Liver (tissue), 8 donors: ENCODE measurements at regions not wholly inside any gene's neighbourhood (a gene's known extent, or its start where the extent isn't known, plus 50 kb on each side); places are given as distances from the start of the nearest gene placed in this dataset.

Experiments used
- DNase-seq: peaks from one replicate; pipeline ENCODE4 v3.0.0-alpha.2; 2017; ENCODE audit warnings: low spot score
- H3K27ac ChIP-seq, 2 donors: one replicate each; pipeline ENCODE4 v1.7.0; 2013; ENCODE audit warnings: inconsistent platforms in 2 of 2, low read length in 2 of 2, control low read depth in 1 of 2, low read depth in 1 of 2, mild to moderate bottlenecking in 1 of 2
- H3K27me3 ChIP-seq, 4 donors: one replicate each; pipeline versions ENCODE4 v1.6.1 to v1.7.0; 2013; ENCODE audit warnings: low read length in 3 of 4, inconsistent platforms in 1 of 4, mild to moderate bottlenecking in 1 of 4, moderate library complexity in 1 of 4; ENCODE audit not compliant: control insufficient read depth in 4 of 4, insufficient read depth in 4 of 4
- H3K36me3 ChIP-seq, 4 donors: one replicate each; pipeline versions ENCODE4 v1.6.1 to v1.7.0; 2013; ENCODE audit warnings: low read length in 3 of 4, mild to moderate bottlenecking in 3 of 4, low read depth in 1 of 4, moderate library complexity in 1 of 4; ENCODE audit not compliant: control insufficient read depth in 4 of 4, insufficient read depth in 3 of 4
- H3K4me1 ChIP-seq, 4 donors: one replicate each; pipeline versions ENCODE4 v1.6.1 to v1.7.0; 2013; ENCODE audit warnings: low read length in 3 of 4, mild to moderate bottlenecking in 3 of 4, moderate library complexity in 1 of 4; ENCODE audit not compliant: control insufficient read depth in 4 of 4, insufficient read depth in 4 of 4
- H3K4me3 ChIP-seq, 3 donors: one replicate each; pipeline versions ENCODE4 v1.6.1 to v1.7.0; 2013; ENCODE audit warnings: low read length in 3 of 3, control low read depth in 1 of 3, low read depth in 1 of 3, mild to moderate bottlenecking in 1 of 3
- H3K9ac ChIP-seq, 2 donors: one replicate each; pipeline ENCODE4 v1.7.0; 2013; ENCODE audit warnings: low read length in 2 of 2, mild to moderate bottlenecking in 2 of 2, moderate library complexity in 2 of 2, control low read depth in 1 of 2, low read depth in 1 of 2
- H3K9me3 ChIP-seq, 4 donors: one replicate each; pipeline versions ENCODE4 v1.6.1 to v1.7.0; 2013; ENCODE audit warnings: low read length in 3 of 4; ENCODE audit not compliant: control insufficient read depth in 4 of 4
- FOXA1 ChIP-seq: IDR thresholded peaks from 2 replicates; pipeline ENCODE4 v1.6.1; 2016; ENCODE audit warnings: antibody characterized with exemption
- FOXA2 ChIP-seq: IDR thresholded peaks from 2 replicates; pipeline ENCODE4 v1.6.1; 2016; ENCODE audit warnings: antibody characterized with exemption
- HNF4A ChIP-seq, 2 donors: conservative IDR thresholded peaks; 2 replicates each; pipeline ENCODE4 v1.6.1; 2016; ENCODE audit warnings: antibody characterized with exemption in 2 of 2, mild to moderate bottlenecking in 2 of 2
- HNF4G ChIP-seq: IDR thresholded peaks from 2 replicates; pipeline ENCODE4 v1.6.1; 2016; ENCODE audit warnings: antibody characterized with exemption
- JUND ChIP-seq, 2 donors: IDR thresholded peaks; 2 replicates each; pipeline ENCODE4 v1.6.1; 2016; ENCODE audit warnings: antibody characterized with exemption in 2 of 2
- RAD21 ChIP-seq, 2 donors: IDR thresholded peaks; 2 replicates each; pipeline ENCODE4 v1.6.1; 2016; ENCODE audit warnings: antibody characterized with exemption in 2 of 2, mild to moderate bottlenecking in 2 of 2
- RXRA ChIP-seq, 2 donors: IDR thresholded peaks; 2 replicates each; pipeline ENCODE4 v1.6.1; 2017 to 2018; ENCODE audit warnings: antibody characterized with exemption in 2 of 2, mild to moderate bottlenecking in 1 of 2
- SP1 ChIP-seq: IDR thresholded peaks from 2 replicates; pipeline ENCODE4 v1.6.1; 2018; ENCODE audit warnings: antibody characterized with exemption, mild to moderate bottlenecking
- TAF1 ChIP-seq: conservative IDR thresholded peaks from 2 replicates; pipeline ENCODE4 v1.6.1; 2016; ENCODE audit warnings: antibody characterized with exemption, mild to moderate bottlenecking
- YY1 ChIP-seq: IDR thresholded peaks from 2 replicates; pipeline ENCODE4 v1.6.1; 2016; ENCODE audit warnings: antibody characterized with exemption, mild to moderate bottlenecking
- WGBS: extraction: QIAGEN DNeasy Blood & Tissue Kit; methylation state at CpG from one replicate; pipeline ENCODE4 v1.1.7; 2013; 5-methylcytosine and 5-hydroxymethylcytosine counted together
- TF ChIP-seq, protein P1 (sequence below): IDR thresholded peaks from 2 replicates; pipeline ENCODE4 v1.6.1; 2016; ENCODE audit warnings: antibody characterized with exemption
- TF ChIP-seq, protein P2 (sequence below): IDR thresholded peaks from 2 replicates; pipeline ENCODE4 v1.6.1; 2016; ENCODE audit warnings: antibody characterized with exemption
- TF ChIP-seq, protein P3 (sequence below): fragments of 150-350 bp; IDR thresholded peaks from 2 replicates; pipeline ENCODE4 v1.5.1; 2017; ENCODE audit warnings: improper control_type of control experiment, low read depth, low read length; ENCODE audit not compliant: missing input control
- TF ChIP-seq, protein P4 (sequence below): IDR thresholded peaks from 2 replicates; pipeline ENCODE4 v1.6.1; 2016; ENCODE audit warnings: antibody characterized with exemption, mild to moderate bottlenecking
- TF ChIP-seq, protein P5 (sequence below): IDR thresholded peaks from 2 replicates; pipeline ENCODE4 v1.6.1; 2016; ENCODE audit warnings: antibody characterized with exemption
- donor health status: healthy.
- donor health status: healthy.
- donor health status: healthy.
- donor health status: healthy.
- donor health status: healthy.

DNA sequence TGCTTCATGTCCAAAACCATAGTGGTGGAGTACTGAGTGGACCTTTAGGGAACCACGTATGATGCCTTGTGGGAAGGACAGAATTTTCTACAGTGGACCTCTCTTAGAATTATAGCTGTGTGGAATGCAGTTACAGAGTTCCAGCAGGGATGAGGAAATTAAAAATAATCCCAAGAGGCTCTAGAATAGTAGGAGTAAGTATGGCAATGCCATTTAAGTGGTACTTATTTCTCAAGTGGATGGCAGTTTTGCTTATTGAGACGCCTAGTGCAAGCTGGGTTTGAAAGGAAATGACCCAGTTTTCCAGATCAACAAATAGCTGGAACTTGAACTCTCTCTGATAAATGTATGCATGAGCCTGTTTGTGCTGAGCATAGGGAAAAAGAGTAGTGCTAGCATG lies 431.6 kb downstream of the PRR16 start:
- Histone ChIP-seq H3K4me3 (no peak overlapping the region), H3K9me3 (no peaks in the 10 kb centered on the region), H3K4me1 (no peaks in the 10 kb centered on the region), H3K36me3 (no peaks in the 10 kb centered on the region), H3K27me3 (no peaks in the 10 kb centered on the region), H3K27ac (no peak overlapping the region), H3K9ac (no peak overlapping the region)
- TF ChIP-seq FOXA2, result no peak
- TF ChIP-seq RAD21 (IDR thresholded peaks at IDR 0.05), result no peak
- TF ChIP-seq FOXA1, result no peak
- TF ChIP-seq, protein P1, sequence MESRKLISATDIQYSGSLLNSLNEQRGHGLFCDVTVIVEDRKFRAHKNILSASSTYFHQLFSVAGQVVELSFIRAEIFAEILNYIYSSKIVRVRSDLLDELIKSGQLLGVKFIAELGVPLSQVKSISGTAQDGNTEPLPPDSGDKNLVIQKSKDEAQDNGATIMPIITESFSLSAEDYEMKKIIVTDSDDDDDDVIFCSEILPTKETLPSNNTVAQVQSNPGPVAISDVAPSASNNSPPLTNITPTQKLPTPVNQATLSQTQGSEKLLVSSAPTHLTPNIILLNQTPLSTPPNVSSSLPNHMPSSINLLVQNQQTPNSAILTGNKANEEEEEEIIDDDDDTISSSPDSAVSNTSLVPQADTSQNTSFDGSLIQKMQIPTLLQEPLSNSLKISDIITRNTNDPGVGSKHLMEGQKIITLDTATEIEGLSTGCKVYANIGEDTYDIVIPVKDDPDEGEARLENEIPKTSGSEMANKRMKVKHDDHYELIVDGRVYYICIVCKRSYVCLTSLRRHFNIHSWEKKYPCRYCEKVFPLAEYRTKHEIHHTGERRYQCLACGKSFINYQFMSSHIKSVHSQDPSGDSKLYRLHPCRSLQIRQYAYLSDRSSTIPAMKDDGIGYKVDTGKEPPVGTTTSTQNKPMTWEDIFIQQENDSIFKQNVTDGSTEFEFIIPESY, result no peak
- TF ChIP-seq, protein P2, sequence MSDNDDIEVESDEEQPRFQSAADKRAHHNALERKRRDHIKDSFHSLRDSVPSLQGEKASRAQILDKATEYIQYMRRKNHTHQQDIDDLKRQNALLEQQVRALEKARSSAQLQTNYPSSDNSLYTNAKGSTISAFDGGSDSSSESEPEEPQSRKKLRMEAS, result no peak
- no peak for DNase-seq
- 69% methylated on average over 2 of the region's 2 CpGs for WGBS

DNA sequence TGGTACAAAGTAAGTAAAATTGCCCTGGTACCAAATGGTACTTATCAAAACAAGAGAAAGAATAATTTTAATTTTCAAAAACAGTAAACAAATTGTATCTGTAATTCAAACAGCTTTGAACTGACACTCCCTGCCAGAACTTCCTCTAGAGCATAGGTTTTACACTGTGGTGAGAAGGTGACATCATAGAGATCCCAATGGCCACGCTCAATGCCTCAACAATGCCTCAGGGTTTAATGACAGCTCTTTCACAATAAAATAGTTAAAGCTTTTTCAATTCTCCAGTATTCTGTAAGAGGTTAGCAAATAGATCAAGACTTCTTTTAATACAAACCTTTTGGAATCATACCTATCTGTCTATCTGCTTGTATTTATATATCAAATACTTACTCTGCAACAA lies 437.1 kb downstream of the PRR16 start:
- no peak overlapping the region for H3K9ac ChIP-seq
- no peaks in the 10 kb centered on the region for H3K27me3 ChIP-seq
- no peak for TF ChIP-seq TAF1
- TF ChIP-seq SP1, result no peak
- TF ChIP-seq JUND (IDR thresholded peaks at IDR 0.05), result no peak
- TF ChIP-seq FOXA2, result no peak
- TF ChIP-seq HNF4A (conservative IDR thresholded peaks at IDR 0.05), result no peak
- no peak for TF ChIP-seq HNF4G
- TF ChIP-seq, protein P3, sequence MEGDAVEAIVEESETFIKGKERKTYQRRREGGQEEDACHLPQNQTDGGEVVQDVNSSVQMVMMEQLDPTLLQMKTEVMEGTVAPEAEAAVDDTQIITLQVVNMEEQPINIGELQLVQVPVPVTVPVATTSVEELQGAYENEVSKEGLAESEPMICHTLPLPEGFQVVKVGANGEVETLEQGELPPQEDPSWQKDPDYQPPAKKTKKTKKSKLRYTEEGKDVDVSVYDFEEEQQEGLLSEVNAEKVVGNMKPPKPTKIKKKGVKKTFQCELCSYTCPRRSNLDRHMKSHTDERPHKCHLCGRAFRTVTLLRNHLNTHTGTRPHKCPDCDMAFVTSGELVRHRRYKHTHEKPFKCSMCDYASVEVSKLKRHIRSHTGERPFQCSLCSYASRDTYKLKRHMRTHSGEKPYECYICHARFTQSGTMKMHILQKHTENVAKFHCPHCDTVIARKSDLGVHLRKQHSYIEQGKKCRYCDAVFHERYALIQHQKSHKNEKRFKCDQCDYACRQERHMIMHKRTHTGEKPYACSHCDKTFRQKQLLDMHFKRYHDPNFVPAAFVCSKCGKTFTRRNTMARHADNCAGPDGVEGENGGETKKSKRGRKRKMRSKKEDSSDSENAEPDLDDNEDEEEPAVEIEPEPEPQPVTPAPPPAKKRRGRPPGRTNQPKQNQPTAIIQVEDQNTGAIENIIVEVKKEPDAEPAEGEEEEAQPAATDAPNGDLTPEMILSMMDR, result no peak
- H3K4me1 ChIP-seq, result no peaks in the 10 kb centered on the region
- no peak for DNase-seq
- WGBS, result 74% methylated on average over 1 of the region's 1 CpG
- no peak overlapping the region for H3K27ac ChIP-seq
- no peaks in the 10 kb centered on the region for H3K36me3 ChIP-seq
- H3K4me3 ChIP-seq, result no peak overlapping the region
- H3K9me3 ChIP-seq, result no peaks in the 10 kb centered on the region

DNA sequence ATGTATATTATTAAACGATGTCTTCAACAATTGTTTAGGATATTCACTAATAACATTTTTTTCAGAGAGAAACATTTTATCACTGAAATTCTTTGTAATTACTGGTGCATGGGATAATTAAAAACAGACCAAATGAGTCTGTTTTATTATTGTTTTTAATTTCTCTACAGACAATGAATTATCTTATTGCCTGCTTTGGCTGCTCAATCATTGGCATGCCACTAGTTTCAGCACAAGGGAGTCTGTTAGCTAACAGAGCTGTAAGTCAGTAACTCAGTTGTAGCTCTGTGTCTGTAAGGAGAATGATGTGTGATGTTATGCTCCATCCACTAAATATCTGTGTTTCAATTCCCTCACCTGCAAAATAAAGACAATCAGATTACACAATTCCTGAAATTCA lies 443.9 kb downstream of the PRR16 start:
- Histone ChIP-seq H3K9me3 (no peaks in the 10 kb centered on the region), H3K4me3 (no peak overlapping the region), H3K27me3 (peaks cover 0 to 5% (median 0%) of the 10 kb centered on the region in 4 donors), H3K9ac (no peak overlapping the region), H3K36me3 (no peaks in the 10 kb centered on the region), H3K27ac (no peak overlapping the region), H3K4me1 (no peaks in the 10 kb centered on the region)
- 89% methylated on average over 1 of the region's 1 CpG for WGBS
- TF ChIP-seq FOXA2 (no peak), HNF4G (no peak), YY1 (no peak), JUND (IDR thresholded peaks at IDR 0.05) (no peak), RAD21 (IDR thresholded peaks at IDR 0.05) (no peak), SP1 (no peak), TAF1 (no peak), HNF4A (conservative IDR thresholded peaks at IDR 0.05) (no peak), RXRA (IDR thresholded peaks at IDR 0.05) (no peak)
- TF ChIP-seq, protein P2, result no peak
- TF ChIP-seq, protein P4, sequence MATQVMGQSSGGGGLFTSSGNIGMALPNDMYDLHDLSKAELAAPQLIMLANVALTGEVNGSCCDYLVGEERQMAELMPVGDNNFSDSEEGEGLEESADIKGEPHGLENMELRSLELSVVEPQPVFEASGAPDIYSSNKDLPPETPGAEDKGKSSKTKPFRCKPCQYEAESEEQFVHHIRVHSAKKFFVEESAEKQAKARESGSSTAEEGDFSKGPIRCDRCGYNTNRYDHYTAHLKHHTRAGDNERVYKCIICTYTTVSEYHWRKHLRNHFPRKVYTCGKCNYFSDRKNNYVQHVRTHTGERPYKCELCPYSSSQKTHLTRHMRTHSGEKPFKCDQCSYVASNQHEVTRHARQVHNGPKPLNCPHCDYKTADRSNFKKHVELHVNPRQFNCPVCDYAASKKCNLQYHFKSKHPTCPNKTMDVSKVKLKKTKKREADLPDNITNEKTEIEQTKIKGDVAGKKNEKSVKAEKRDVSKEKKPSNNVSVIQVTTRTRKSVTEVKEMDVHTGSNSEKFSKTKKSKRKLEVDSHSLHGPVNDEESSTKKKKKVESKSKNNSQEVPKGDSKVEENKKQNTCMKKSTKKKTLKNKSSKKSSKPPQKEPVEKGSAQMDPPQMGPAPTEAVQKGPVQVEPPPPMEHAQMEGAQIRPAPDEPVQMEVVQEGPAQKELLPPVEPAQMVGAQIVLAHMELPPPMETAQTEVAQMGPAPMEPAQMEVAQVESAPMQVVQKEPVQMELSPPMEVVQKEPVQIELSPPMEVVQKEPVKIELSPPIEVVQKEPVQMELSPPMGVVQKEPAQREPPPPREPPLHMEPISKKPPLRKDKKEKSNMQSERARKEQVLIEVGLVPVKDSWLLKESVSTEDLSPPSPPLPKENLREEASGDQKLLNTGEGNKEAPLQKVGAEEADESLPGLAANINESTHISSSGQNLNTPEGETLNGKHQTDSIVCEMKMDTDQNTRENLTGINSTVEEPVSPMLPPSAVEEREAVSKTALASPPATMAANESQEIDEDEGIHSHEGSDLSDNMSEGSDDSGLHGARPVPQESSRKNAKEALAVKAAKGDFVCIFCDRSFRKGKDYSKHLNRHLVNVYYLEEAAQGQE, result no peak
- TF ChIP-seq, protein P1, result no peak
- TF ChIP-seq, protein P5, sequence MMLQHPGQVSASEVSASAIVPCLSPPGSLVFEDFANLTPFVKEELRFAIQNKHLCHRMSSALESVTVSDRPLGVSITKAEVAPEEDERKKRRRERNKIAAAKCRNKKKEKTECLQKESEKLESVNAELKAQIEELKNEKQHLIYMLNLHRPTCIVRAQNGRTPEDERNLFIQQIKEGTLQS, result no peak
- no peak for DNase-seq
